PC-3 (cell line): ENCODE measurements at regions not wholly inside any gene's neighbourhood (a gene's known extent, or its start where the extent isn't known, plus 50 kb on each side); places are given as distances from the start of the nearest gene placed in this dataset.
"Not testable (repeated sequence)": the region's sequence is repeated elsewhere in the genome, so short reads cannot be mapped to it uniquely, and the experiment has no call there.

Experiments used
- ATAC-seq: fragments of 200-7000 bp; cut with Tn5 transposase; 2 replicates; pipeline ENCODE4 v1.9.1; 2020; ENCODE audit warnings: mild to moderate bottlenecking, moderate library complexity
- BruUV-seq: library from RNA; stranded (reverse); fragments of 400-500 nt; replicated peaks from 2 replicates; lab custom pipeline; 2021; lab: Mats Ljungman, UMichigan
- CTCF ChIA-PET: fragments of 300-600 bp; sonication (Branson Sonifier 250); formaldehyde crosslinking; loops from one replicate; lab custom pipeline; 2022; ENCODE audit warnings: antibody characterized with exemption; lab: Charles Lee
- POLR2A ChIA-PET: fragments of 300-600 bp; sonication (Branson Sonifier 250); formaldehyde crosslinking; loops from one replicate; lab custom pipeline; 2022; ENCODE audit warnings: antibody characterized with exemption; ENCODE audit not compliant: unreplicated experiment; lab: Charles Lee
- DNase-seq: peaks from one replicate; pipeline ENCODE4 v3.0.0-alpha.2; 2015
- H2AFZ ChIP-seq: fragments of 300-600 bp; sonication (generic); 2 replicates; pipeline ENCODE4 v1.6.0; 2016; ENCODE audit warnings: antibody characterized with exemption, low read length
- H3F3A ChIP-seq: fragments of 300-600 bp; sonication (generic); one replicate; pipeline ENCODE4 v1.6.0; 2017; ENCODE audit warnings: antibody characterized with exemption, low read length, control low read depth, mild to moderate bottlenecking; ENCODE audit not compliant: unreplicated experiment
- H3K27ac ChIP-seq: fragments of 300-600 bp; sonication (generic); 2 replicates; pipeline ENCODE4 v1.5.1; 2016; ENCODE audit warnings: mild to moderate bottlenecking, low read length
- H3K27me3 ChIP-seq: fragments of 300-600 bp; sonication (generic); 2 replicates; pipeline ENCODE4 v1.6.1; 2016; ENCODE audit warnings: low read length, mixed read lengths
- H3K36me3 ChIP-seq: fragments of 300-600 bp; sonication (generic); 2 replicates; pipeline ENCODE4 v1.6.1; 2016; ENCODE audit warnings: low read depth, mixed run types, low read length, mixed read lengths
- H3K4me1 ChIP-seq: fragments of 300-600 bp; sonication (generic); 2 replicates; pipeline ENCODE4 v1.5.1; 2016; ENCODE audit warnings: low read length; ENCODE audit not compliant: insufficient read depth
- H3K4me2 ChIP-seq: fragments of 300-600 bp; sonication (generic); 2 replicates; pipeline ENCODE4 v1.6.0; 2016; ENCODE audit warnings: low read length
- H3K4me3 ChIP-seq: fragments of 300-600 bp; sonication (generic); 2 replicates; pipeline ENCODE4 v1.5.1; 2016; ENCODE audit warnings: mild to moderate bottlenecking, low read length, mixed read lengths
- H3K79me2 ChIP-seq: fragments of 300-600 bp; sonication (generic); 2 replicates; pipeline ENCODE4 v1.6.1; 2017; ENCODE audit warnings: low read length, mixed read lengths
- H3K9ac ChIP-seq: fragments of 300-600 bp; sonication (generic); 2 replicates; pipeline ENCODE4 v1.6.0; 2016; ENCODE audit warnings: mild to moderate bottlenecking, low read length
- H3K9me2 ChIP-seq: fragments of 300-600 bp; sonication (generic); replicated peaks from 2 replicates; pipeline ENCODE4 v1.6.1; 2016; ENCODE audit warnings: mixed run types, low read length, mixed read lengths
- H3K9me3 ChIP-seq: fragments of 300-600 bp; sonication (generic); 2 replicates; pipeline ENCODE4 v1.6.1; 2016; ENCODE audit warnings: low read length, mixed read lengths
- H4K20me1 ChIP-seq: fragments of 300-600 bp; sonication (generic); 2 replicates; pipeline ENCODE4 v1.6.1; 2016; ENCODE audit warnings: low read length, mixed read lengths
- CTCF ChIP-seq: fragments of 300-600 bp; sonication (generic); conservative IDR thresholded peaks from 2 replicates; pipeline ENCODE4 v1.5.1; 2017; ENCODE audit warnings: antibody characterized with exemption, low read depth, mild to moderate bottlenecking, low read length
- EZH2 ChIP-seq: fragments of 300-600 bp; sonication (generic); IDR thresholded peaks from one replicate; pipeline ENCODE4 v1.6.1; 2017; ENCODE audit warnings: antibody characterized with exemption, mild to moderate bottlenecking, low read length; ENCODE audit not compliant: unreplicated experiment
- EZH2phosphoT487 ChIP-seq: fragments of 300-600 bp; sonication (generic); IDR thresholded peaks from 2 replicates; pipeline ENCODE4 v1.6.1; 2018; ENCODE audit warnings: mild to moderate bottlenecking, antibody characterized with exemption, low read length, borderline replicate concordance
- intact Hi-C: fragments of 100-400 bp; cut with micrococcal nuclease; formaldehyde crosslinking; loops from 2 replicates; pipeline ENCODE4 v1.9.0; 2023

GRCh38 chr10:37488792-37489657, 363.6 kb downstream of the ANKRD30A start:
- Histone ChIP-seq H3K4me2 (peak overlapping the region; percentile 70), H3K4me3 (peak overlapping the region; percentile 36), H3F3A (peaks cover 21% of the 10 kb centered on the region), H2AFZ (peak overlapping the region; percentile 59), H4K20me1 (no peaks in the 10 kb centered on the region), H3K4me1 (peaks cover 23% of the 10 kb centered on the region), H3K9me3 (no peaks in the 10 kb centered on the region), H3K79me2 (no peaks in the 10 kb centered on the region), H3K9me2 (no peaks in the 10 kb centered on the region), H3K36me3 (no peaks in the 10 kb centered on the region), H3K27ac (peak overlapping the region; percentile 87), H3K9ac (peak overlapping the region; percentile 55), H3K27me3 (no peaks in the 10 kb centered on the region)
- TF ChIP-seq EZH2phosphoT487 (no peak), EZH2 (no peak), CTCF (peak; percentile 50; the same call in 1 of the 2 replicates)
- POLR2A ChIA-PET, result no interaction called here
- no TSS peak for BruUV-seq
- DNase-seq (peak; percentile 99), ATAC-seq (peak; percentile 92)
- intact Hi-C loops, result loop anchor here (1.0 to 2.0 kb wide), 3 partner anchors 92 to 266 kb away; no protein-coding TSS in a partner anchor
- CTCF ChIA-PET, result interaction anchor here (0.5 to 1.6 kb wide), 6 partner anchors 25 to 266 kb away, joined by 3 to 5 read pairs (median 4); no protein-coding TSS in a partner anchor

- H3K27me3 ChIP-seq, H3F3A ChIP-seq, H3K4me2 ChIP-seq, H3K36me3 ChIP-seq, H3K79me2 ChIP-seq, H3K9me3 ChIP-seq, POLR2A ChIA-PET, BruUV-seq, H3K9me2 ChIP-seq, H3K4me1 ChIP-seq, CTCF ChIA-PET, H3K4me3 ChIP-seq, ATAC-seq, DNase-seq, H3K9ac ChIP-seq, H2AFZ ChIP-seq, H4K20me1 ChIP-seq, H3K27ac ChIP-seq, intact Hi-C loops: not testable (repeated sequence)
These were observed 355.2 kb downstream of the ANKRD30A start for GRCh38 chr10:37480596-37480995.

- no peak overlapping the region for H3K4me2 ChIP-seq
- H4K20me1 ChIP-seq, result no peaks in the 10 kb centered on the region
- H3K79me2 ChIP-seq, result no peaks in the 10 kb centered on the region
- BruUV-seq, result no TSS peak
- H3K27me3 ChIP-seq, result no peaks in the 10 kb centered on the region
- ChIA-PET POLR2A (no interaction called here), CTCF (no interaction called here)
- H3F3A ChIP-seq, result no peaks in the 10 kb centered on the region
- no peaks in the 10 kb centered on the region for H3K9me3 ChIP-seq
- H3K9me2 ChIP-seq, result no peaks in the 10 kb centered on the region
- no peak overlapping the region for H3K27ac ChIP-seq
- peaks cover 7% of the 10 kb centered on the region for H3K4me1 ChIP-seq
- intact Hi-C loops, result no loop called here
- no peaks in the 10 kb centered on the region for H3K36me3 ChIP-seq
- H2AFZ ChIP-seq, result no peak overlapping the region
- no peak overlapping the region for H3K4me3 ChIP-seq
- no peak for ATAC-seq
- H3K9ac ChIP-seq, result no peak overlapping the region
- TF ChIP-seq CTCF (no peak), EZH2phosphoT487 (no peak), EZH2 (no peak)
- no peak for DNase-seq
These were observed 354.1 kb downstream of the ANKRD30A start for GRCh38 chr10:37479469-37479868.
